ENCODE measurements at regions not wholly inside any gene's neighbourhood (a gene's known extent, or its start where the extent isn't known, plus 50 kb on each side); places are given as distances from the start of the nearest gene placed in this dataset.
"Not testable (repeated sequence)": the region's sequence is repeated elsewhere in the genome, so short reads cannot be mapped to it uniquely, and the experiment has no call there.

DNA sequence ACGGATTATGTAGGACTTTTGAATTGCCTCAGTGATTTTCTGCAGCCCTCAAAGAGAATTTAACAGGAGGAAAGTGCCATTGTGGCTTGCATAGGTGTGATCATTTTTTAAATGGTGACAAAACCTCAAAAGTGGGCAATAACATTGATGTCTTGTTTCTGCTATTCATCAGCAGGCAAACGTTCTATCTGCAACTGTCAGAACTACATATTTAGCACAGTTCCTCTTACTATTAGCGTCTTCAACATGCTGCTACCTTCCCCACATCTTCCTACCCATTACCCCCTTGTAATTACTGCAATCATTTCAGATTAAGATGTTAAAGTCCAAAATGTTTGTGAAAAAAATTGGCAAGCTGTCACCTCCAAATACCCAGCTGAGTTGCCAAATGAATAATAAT lies 254.6 kb downstream of the SMARCA2 start:
- no peak for TF ChIP-seq CTCF (IDR thresholded peaks at IDR 0.05; ENCODE audit: unreplicated experiment)
- Mint-ChIP-seq H3K4me3 (ENCODE audit: unreplicated experiment) (no peak overlapping the region), H3K27me3 (ENCODE audit: unreplicated experiment) (peaks cover 3% of the 10 kb centered on the region), H3K27ac (ENCODE audit: unreplicated experiment) (no peak overlapping the region), H3K36me3 (ENCODE audit: low read depth, unreplicated experiment) (no peaks in the 10 kb centered on the region), H3K4me1 (ENCODE audit: unreplicated experiment) (no peaks in the 10 kb centered on the region), H3K9me3 (ENCODE audit: unreplicated experiment) (no peaks in the 10 kb centered on the region)
- DNase-seq (ENCODE audit: low spot score): no peak

DNA sequence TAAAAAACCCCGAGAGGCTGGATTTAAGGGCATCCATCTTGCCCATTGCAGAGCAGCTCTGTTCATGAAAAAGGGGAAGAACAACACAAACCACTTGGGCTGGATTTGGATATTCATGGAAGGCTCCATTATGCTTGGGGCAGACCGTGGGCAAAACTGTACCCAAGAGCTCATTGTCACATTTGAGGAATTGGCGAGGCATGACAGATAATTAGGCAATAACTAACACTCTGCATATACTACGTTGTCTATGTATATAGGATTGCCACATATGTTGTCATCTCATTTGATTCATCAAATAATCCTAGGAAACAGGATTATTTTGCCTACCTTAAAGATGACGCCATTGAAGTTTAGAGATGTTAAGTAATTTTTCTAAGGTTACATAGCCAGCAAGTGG lies 255.4 kb downstream of the SMARCA2 start:
- Mint-ChIP-seq H3K36me3 (ENCODE audit: low read depth, unreplicated experiment) (no peaks in the 10 kb centered on the region), H3K27me3 (ENCODE audit: unreplicated experiment) (peaks cover 3% of the 10 kb centered on the region), H3K4me3 (ENCODE audit: unreplicated experiment) (no peak overlapping the region), H3K27ac (ENCODE audit: unreplicated experiment) (no peak overlapping the region), H3K4me1 (ENCODE audit: unreplicated experiment) (no peaks in the 10 kb centered on the region), H3K9me3 (ENCODE audit: unreplicated experiment) (no peaks in the 10 kb centered on the region)
- no peak for TF ChIP-seq CTCF (IDR thresholded peaks at IDR 0.05; ENCODE audit: unreplicated experiment)
- no peak for DNase-seq (ENCODE audit: low spot score)

- H3K27me3 Mint-ChIP-seq (ENCODE audit: unreplicated experiment): peaks cover 1% of the 10 kb centered on the region
- no peaks in the 10 kb centered on the region for H3K9me3 Mint-ChIP-seq (ENCODE audit: unreplicated experiment)
- H3K4me3 Mint-ChIP-seq (ENCODE audit: unreplicated experiment): no peak overlapping the region
- TF ChIP-seq CTCF (IDR thresholded peaks at IDR 0.05; ENCODE audit: unreplicated experiment): no peak
- H3K27ac Mint-ChIP-seq (ENCODE audit: unreplicated experiment): no peak overlapping the region
- no peaks in the 10 kb centered on the region for H3K36me3 Mint-ChIP-seq (ENCODE audit: low read depth, unreplicated experiment)
- no peaks in the 10 kb centered on the region for H3K4me1 Mint-ChIP-seq (ENCODE audit: unreplicated experiment)
- DNase-seq (ENCODE audit: low spot score): no peak
Measured at GRCh38 chr9:2271426-2271825, 256.3 kb downstream of the SMARCA2 start.

DNA sequence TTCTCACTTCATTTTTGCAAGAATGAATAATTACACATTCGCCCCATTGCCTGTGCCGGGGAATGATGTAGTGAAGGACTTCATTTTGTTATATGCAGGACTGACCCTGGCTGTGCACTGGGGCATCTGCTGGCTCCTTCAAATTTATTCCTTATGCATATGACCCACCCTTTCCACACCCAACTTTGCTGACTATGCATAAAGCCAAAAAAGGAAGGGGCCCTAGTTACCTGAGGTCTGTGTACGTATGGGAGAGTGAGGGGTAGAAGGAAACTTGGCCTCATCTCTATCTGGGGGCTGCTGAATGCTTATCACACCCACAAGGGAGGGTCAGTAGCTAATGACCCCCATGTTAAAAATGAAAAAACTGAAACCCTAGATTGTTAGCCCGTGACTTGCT lies 259.6 kb downstream of the SMARCA2 start:
- Mint-ChIP-seq H3K27me3 (ENCODE audit: unreplicated experiment) (no peaks in the 10 kb centered on the region), H3K4me1 (ENCODE audit: unreplicated experiment) (no peaks in the 10 kb centered on the region), H3K36me3 (ENCODE audit: low read depth, unreplicated experiment) (no peaks in the 10 kb centered on the region), H3K4me3 (ENCODE audit: unreplicated experiment) (no peak overlapping the region), H3K9me3 (ENCODE audit: unreplicated experiment) (no peaks in the 10 kb centered on the region), H3K27ac (ENCODE audit: unreplicated experiment) (no peak overlapping the region)
- DNase-seq (ENCODE audit: low spot score): no peak
- no peak for TF ChIP-seq CTCF (IDR thresholded peaks at IDR 0.05; ENCODE audit: unreplicated experiment)

GRCh38 chr9:2276296-2276695 lies 261.1 kb downstream of the SMARCA2 start:
- H3K4me1 Mint-ChIP-seq (ENCODE audit: unreplicated experiment): no peaks in the 10 kb centered on the region
- H3K9me3 Mint-ChIP-seq (ENCODE audit: unreplicated experiment): no peaks in the 10 kb centered on the region
- H3K27me3 Mint-ChIP-seq (ENCODE audit: unreplicated experiment): no peaks in the 10 kb centered on the region
- no peak for DNase-seq (ENCODE audit: low spot score)
- H3K36me3 Mint-ChIP-seq (ENCODE audit: low read depth, unreplicated experiment): no peaks in the 10 kb centered on the region
- H3K27ac Mint-ChIP-seq (ENCODE audit: unreplicated experiment): no peak overlapping the region
- H3K4me3 Mint-ChIP-seq (ENCODE audit: unreplicated experiment): no peak overlapping the region
- no peak for TF ChIP-seq CTCF (IDR thresholded peaks at IDR 0.05; ENCODE audit: unreplicated experiment)

GRCh38 chr9:2277133-2277532 lies 262.0 kb downstream of the SMARCA2 start:
- not testable (repeated sequence) for H3K27me3 Mint-ChIP-seq (ENCODE audit: unreplicated experiment); H3K27ac Mint-ChIP-seq (ENCODE audit: unreplicated experiment); H3K4me3 Mint-ChIP-seq (ENCODE audit: unreplicated experiment); H3K36me3 Mint-ChIP-seq (ENCODE audit: low read depth, unreplicated experiment); H3K4me1 Mint-ChIP-seq (ENCODE audit: unreplicated experiment); DNase-seq (ENCODE audit: low spot score); H3K9me3 Mint-ChIP-seq (ENCODE audit: unreplicated experiment)

GRCh38 chr9:2277644-2278043 lies 262.5 kb downstream of the SMARCA2 start:
- not testable (repeated sequence) for H3K27ac Mint-ChIP-seq (ENCODE audit: unreplicated experiment); DNase-seq (ENCODE audit: low spot score); H3K36me3 Mint-ChIP-seq (ENCODE audit: low read depth, unreplicated experiment); H3K4me1 Mint-ChIP-seq (ENCODE audit: unreplicated experiment); H3K9me3 Mint-ChIP-seq (ENCODE audit: unreplicated experiment); H3K4me3 Mint-ChIP-seq (ENCODE audit: unreplicated experiment); H3K27me3 Mint-ChIP-seq (ENCODE audit: unreplicated experiment)

- H3K4me3 Mint-ChIP-seq (ENCODE audit: unreplicated experiment); H3K4me1 Mint-ChIP-seq (ENCODE audit: unreplicated experiment); H3K9me3 Mint-ChIP-seq (ENCODE audit: unreplicated experiment); DNase-seq (ENCODE audit: low spot score); H3K36me3 Mint-ChIP-seq (ENCODE audit: low read depth, unreplicated experiment); H3K27me3 Mint-ChIP-seq (ENCODE audit: unreplicated experiment); H3K27ac Mint-ChIP-seq (ENCODE audit: unreplicated experiment): not testable (repeated sequence)
Measured at GRCh38 chr9:2279138-2279537, 264.0 kb downstream of the SMARCA2 start.

Measured in endothelial cell (in vitro differentiated cells).